GM19452 (cell line): ENCODE measurements at regions not wholly inside any gene's neighbourhood (a gene's known extent, or its start where the extent isn't known, plus 50 kb on each side); places are given as distances from the start of the nearest gene placed in this dataset.

Experiments
- ATAC-seq: cut with Tn5 transposase; IDR thresholded peaks from one replicate; pipeline ENCODE4 v1.9.1; 2021; ENCODE audit not compliant: unreplicated experiment

DNA sequence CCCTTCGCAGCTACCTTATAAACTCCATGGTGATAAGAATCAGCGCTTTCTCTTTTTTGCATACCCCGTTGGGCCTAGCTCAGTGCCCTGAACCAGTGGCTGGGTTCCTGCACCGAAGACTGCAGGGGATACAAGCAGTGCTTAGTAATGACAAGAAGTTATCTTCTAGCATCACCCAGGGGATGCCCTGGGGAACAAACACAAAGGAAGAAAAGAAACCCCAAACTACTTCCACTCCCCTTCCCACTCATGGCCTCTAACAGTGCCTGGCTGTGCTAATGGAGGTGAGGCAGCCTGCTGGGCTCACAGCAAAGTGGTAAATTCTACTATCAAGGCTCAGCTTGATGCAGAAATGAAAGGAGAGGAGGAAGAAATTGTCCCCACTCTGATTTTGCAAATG is 314.7 kb downstream of the TXNL1 start:
- no peak for ATAC-seq

DNA sequence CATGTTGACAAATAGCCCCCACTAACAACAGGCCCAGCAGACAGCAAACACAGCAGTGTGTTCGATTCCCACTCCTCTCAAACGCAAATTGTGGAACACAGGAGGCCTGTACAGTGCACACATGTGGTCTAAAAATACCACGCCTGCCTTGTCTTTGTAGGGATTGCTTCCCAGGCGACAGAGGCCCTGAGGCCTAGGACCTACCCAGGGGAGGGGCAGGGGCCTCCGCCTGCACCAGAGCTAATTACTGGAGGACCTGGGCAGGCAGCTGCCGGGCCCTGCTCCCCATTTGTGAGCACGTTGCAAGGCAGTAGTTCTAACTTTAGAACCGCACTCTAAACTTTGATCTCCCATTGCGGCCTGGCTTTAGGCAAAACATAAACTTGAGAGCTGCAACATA is 316.0 kb downstream of the TXNL1 start:
- no peak for ATAC-seq

DNA sequence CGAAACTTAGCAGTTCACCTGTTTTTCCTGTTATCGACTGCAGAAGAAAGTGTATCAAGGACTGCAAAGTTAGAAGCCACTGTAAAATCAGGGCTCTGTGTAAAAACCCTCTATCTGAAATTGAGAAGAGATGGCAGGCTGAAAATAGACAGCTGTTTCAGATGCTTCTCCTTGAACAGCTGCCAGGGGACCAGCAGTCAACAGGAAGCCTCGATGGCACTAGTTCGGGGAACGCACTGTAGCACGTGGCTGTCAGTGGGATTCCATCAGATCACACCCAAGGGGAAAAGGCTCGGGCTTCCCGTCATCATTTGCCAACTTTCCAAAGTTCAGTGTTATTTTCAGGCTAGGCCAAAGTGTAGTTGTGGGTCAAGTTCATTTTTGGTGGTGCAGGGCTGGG is 316.9 kb downstream of the TXNL1 start:
- no peak for ATAC-seq

DNA sequence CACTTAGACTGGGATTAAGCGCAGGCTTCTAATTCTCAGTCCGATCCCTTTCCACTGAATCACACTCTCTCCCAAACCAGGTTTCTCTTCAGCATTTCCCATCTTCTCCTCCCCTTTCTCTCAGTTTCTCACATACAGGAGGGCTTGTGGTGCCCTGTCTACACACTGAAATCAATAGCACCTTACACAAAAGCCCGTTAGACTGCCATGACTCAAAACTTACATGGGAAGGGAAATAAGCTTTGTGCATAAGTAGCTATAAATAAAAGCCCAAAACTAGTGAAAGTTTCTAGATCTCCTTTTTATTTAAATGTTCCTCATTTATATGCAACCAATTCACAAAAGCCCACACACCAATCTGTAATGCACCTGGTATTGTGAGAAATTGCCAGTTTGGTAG is 318.4 kb downstream of the TXNL1 start:
- ATAC-seq: no peak

DNA sequence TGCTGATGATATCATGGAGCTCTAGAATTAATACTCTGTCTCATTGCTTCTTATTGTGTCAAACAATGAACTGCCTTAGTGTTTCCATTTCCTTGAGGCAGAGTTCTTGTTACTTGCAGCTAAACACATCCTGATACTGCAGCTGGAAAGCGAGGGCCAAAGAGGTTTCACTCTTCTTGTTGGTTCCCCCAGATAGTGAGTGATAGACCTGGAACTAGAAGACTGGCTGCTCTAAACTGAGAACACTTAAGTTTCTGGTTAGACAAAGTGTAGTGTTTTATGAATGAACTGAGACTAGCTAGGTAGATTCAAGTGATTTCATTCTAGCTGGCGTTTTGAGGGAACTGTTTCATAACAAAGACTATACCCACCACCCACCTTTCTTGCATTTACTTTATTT is 321.7 kb downstream of the TXNL1 start:
- ATAC-seq: no peak

DNA sequence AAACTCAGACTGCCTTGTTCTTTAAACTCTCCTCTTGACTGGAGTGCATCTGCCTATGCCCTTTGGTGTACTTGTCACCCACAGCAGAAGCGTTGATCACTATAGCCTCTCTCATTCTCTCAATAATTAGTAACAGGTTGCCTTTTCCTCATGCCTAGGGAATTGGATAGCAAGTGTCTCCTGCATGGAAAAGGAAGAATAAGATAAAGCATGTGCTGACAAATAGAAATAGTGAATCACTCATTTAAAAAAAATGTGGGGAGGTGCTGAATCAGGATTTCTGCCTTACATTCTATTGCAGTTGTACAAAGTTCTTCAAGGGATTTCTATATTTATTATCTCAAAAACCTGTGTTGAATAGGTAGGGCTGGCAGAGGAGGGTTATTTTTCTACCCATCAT is 323.0 kb downstream of the TXNL1 start:
- no peak for ATAC-seq

DNA sequence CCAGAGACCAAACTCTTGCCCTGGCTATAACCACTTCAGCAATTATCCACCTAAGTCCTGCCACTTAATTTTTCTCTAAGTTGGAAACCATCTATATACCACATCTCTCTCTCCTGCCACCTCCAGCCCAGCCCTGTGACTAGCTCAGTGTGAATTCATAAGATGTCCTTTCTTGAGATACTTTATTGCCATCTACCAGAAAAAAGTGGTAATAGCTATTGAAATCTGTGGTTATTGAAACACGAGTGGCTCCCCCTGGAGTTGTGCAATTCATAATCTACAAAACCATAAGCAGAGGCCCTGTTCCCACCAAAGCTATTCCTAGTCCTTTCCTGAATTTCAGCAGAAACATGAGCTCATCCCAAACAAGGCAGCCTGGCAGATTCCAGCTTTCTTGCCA is 324.0 kb downstream of the TXNL1 start:
- ATAC-seq: no peak

DNA sequence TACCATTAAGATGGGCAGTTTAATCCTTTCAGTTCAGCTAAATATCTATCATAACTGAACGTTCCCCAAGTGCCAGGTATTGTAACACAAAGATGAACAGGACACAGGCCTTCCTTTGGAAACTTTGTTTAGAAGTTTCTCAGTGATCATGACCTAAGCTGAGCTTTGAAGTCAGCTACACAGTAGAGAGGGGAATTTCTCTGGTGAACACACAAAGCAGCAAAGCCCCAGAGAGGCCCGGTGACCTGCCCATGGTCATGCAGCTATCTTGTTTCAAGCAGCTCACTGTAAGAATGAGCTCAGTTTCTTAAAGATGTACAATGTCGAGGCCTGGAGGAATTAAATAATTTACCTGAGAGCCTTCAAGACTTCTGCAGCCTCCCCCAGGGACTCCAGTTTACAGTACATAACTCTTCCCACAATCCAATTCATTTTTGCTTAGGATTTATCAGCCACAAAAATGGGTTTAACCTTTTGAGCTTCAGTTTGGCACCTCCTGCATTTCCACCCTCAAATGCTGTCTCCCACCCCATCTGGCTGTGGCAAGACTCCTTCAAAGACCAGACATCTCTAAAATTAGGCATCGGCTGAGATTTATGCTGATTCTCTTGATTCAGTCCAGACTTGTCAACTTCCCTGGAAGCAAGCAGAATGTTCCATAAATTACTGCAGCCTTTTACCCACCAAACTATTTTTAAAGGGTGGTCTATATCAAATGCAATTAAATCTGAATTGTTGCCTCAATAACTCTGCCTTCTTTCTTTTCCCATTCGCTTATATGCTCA is 325.6 kb downstream of the TXNL1 start:
- no peak for ATAC-seq

DNA sequence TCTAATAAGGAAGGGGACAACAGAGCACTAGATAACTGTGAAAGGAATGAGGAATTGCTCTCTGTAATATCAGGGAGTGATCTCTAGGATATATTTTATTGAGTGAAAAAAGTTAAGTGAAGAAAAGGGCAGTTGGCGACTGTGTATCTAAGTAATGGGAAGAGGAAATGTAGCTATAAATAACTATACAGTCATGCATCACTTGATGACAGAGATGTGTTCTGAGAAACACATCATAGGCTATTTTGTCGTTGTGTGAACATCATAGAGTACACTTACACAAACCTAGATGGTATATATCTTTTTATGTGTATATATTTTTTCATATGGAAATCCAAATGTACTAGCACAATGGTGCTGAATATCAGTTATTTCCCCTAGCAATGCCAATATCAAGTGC is 329.3 kb downstream of the TXNL1 start:
- ATAC-seq: no peak

DNA sequence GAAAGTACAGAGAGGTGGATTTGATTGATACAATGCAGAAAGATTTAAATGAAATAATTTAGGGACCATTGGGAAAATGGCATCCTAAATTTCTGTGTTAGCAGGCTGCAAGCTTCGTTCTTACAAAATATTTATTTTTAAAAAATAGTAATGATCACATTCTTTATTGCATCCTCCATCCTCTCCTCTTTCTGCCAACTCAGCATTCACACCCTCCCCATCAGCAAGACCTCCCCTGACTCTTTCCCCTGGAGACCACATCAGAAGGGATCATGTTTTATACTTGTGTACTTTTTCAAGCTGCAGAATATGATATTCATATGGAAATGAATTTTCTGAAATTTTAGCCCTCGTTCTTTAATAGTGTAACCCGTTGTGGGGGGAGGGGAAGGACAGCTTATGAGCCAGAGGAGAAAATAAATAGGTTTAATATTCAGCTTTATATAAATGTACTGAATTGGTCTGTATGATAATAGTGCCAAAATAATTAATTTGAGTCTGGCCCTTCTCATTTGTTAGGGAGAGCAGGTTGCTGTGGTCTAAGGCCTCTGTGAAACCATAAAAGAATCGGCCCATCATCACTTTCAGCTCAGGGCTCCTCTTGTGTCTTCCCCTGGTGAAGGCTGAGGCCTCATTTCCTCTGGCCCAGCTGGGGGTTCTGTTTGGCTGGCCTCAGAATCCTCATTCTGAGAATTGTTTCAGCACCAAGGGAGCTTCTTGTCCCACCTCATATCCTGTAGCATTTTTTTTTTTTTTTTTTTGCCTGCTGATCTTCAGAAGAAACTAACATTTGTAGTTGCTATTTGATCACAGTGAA is 330.8 kb downstream of the TXNL1 start:
- no peak for ATAC-seq

DNA sequence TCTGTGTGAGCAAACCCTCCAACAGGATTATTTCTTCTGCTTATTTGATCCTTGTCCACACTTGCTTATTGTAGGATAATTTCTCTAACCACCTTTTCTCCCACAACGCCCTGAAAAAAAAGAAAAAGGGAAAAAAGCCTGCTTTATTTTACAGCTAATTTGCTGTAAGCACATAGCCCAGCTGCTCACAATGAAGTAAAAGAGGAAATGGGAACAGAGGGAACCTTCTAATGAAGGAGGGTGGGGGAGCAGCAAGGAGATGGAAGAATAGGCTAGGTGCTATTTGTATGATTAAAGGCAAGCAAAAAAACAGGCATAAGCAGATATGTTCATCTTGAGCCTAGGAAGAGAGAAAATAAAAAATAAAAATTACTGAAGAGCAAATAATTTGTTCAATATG is 331.6 kb downstream of the TXNL1 start:
- no peak for ATAC-seq

DNA sequence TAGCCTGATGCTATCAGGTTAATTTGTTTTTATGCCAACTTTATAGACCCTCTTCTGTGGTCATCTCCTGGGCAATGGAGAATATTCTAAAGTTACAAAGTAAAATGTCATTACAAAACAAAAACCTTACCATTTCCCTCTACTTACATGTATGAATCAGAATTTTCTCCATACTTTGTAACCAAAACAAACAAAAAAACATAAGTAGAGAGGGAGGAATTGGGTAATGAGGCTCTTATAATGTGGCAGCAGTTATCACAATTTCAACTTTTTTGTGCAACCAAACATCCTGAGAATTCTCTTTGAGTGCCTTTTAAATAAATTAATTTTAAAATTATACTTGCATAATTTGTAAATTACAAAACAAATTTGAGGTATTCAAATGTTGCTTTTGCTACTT is 332.8 kb downstream of the TXNL1 start:
- no peak for ATAC-seq

DNA sequence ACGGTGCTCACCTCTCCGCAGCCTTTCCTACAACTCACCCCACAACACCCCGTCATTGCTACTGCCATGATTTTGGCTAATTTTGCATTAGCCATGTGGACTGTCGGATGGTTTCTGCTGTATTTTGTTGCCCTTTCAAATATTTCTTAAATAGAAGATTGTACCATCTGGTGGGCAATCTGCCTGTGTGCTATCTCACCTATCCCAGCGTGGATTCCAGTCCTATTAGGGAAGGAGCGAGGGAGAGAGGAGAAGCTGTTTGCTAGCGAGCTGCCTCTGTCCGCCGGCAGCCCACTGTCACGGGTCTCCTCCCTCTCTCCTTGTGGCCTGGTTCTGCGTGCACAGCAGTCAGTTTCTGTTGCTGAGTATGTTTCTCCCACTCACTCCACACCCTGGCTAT is 336.2 kb downstream of the TXNL1 start:
- no peak for ATAC-seq

DNA sequence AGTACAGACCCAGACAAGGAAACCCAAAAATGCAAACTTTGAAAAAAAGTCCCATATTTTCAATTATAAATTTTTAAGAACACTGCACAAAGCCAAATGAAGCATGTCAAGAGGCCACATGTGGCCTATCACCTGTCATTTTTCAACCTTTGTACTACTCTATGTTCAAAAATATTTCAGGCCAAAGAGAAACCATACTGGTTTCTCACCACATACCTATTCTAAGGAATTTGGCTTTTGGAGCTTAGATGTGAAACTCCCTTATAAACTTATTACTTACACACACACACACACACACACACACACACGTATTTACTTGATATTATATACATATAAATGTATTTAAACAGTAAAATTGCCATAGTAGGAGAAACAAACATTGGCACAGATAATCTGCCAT is 338.7 kb downstream of the TXNL1 start:
- ATAC-seq: no peak

DNA sequence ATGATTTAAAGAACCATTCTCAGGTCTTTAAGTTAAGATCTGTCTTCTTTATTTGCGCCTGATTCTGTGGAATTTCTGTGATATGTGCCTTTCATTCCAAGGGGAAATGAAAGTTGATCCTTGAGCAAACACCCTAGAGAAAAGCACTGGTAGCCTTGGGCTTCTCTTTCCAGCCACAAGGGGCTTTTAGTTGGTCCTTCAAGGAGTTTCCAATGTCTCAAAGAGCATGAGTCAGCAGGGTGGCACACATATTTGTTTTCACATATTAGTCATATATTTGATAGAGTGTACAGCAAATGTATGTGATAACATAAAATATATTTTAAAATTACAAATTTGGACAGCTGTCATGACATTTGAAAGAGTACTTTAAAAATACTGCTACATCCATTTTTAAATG is 339.5 kb downstream of the TXNL1 start:
- ATAC-seq: no peak

DNA sequence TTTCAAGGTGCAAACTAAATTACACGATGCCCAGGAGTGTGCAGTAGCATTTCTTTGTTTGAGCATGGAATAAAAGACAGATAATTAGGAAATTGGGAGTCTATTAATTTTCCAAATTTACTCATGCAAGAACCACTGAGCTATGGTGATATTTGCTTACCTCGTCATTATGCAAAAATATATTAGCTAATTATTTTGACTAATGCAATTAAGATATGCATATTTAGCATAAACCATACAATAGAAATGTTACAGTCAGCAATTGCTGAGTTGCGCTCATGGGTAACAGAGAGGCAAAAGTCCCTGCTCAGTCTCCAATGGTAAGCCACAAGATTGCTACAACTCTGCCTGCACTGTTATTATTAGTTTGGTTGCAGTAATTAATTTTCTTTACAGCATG is 342.0 kb downstream of the TXNL1 start:
- no peak for ATAC-seq

DNA sequence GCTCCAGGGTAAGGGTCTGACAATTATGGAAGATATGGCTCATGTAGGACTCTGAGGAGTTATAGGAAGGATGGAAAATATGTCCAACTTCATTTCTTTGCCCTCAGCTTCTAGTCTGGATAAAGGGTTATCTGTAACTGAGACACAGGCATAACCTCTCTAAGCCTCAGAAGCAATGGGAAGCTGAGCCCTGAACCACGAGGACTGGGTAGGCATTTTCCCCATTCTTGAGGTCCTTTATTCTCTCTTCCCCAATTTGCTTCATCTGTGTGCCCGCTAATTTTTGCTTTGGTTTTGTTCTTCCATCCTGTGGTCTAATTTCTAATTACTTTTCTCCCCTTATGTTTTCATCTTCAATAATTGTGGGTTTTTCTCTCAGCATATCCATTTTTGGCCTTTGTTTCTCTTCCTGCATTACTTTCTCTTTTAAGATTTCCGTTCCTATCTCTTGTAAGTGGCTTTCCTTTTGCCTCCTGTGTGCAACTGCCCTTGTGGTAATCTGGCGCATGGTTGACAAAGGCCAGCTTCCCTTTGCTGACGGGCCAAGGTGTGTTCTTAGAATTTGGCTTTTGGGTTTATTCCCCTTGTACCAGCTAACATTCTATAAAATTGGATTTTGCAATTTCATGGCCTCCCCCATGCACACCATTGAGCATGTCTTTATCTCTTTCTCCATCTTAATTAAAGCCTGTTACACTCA is 343.8 kb downstream of the TXNL1 start:
- ATAC-seq: no peak

DNA sequence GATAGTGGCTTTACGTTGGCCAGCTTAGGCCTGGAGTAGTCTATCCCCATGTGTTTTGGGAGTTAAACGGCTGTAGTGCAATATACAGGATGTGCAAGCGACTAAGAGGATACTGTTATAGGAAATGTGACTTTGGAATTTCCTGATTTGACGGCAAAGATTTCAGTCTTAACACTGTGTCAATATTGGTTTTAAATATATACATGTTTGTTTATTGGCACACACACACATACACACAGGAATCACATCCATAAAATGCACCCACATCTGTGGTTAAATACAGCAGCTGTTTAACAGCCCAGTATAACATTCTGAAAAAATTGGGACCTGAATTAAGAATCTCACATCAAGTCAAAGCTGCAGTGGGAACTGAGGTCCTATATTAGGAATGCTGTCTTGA is 347.1 kb downstream of the TXNL1 start:
- no peak for ATAC-seq

DNA sequence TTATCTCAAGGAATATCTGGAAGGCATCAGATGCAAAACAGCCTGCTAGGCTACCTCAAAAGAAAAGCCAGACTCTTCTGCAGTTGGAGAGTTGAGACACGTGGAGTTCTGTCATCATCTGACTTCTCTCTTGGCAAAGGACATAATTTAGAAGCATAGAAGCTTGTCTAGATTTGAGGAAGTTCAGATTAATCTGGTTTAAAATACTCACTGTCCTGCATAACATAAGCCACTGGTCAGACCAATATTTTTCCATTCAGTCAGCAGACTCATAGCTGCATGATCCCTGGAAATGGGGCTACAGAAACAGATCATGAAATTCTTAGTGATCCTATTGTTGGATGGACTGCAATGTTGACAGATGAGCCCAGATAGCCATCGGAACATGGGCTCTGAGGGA is 349.0 kb downstream of the TXNL1 start:
- no peak for ATAC-seq

DNA sequence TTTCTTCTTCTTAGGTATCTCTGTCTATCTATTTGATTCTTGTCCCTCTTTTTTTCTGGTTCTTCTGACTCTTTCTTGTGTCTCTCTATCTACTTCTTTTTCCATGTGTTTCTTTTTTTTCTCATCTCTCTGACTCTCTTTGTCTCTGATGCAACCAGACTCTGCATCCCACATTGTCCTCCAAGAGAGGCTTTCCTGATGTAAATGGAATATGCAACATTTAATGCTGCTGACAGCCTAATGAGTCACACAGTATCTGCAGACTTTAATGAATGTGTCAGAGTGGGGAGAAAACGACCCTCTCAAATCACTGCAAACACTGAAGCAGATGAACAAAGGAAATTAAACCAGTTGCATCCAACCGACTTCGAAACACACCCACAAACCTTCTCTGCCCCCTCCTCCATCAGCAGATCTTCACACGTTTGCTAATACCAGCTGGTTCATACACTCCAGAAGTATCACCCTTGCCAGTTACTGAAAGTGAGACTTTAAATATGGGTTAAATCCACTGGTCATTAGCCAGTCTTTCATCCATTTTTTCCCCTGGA is 351.5 kb downstream of the TXNL1 start:
- ATAC-seq: no peak

DNA sequence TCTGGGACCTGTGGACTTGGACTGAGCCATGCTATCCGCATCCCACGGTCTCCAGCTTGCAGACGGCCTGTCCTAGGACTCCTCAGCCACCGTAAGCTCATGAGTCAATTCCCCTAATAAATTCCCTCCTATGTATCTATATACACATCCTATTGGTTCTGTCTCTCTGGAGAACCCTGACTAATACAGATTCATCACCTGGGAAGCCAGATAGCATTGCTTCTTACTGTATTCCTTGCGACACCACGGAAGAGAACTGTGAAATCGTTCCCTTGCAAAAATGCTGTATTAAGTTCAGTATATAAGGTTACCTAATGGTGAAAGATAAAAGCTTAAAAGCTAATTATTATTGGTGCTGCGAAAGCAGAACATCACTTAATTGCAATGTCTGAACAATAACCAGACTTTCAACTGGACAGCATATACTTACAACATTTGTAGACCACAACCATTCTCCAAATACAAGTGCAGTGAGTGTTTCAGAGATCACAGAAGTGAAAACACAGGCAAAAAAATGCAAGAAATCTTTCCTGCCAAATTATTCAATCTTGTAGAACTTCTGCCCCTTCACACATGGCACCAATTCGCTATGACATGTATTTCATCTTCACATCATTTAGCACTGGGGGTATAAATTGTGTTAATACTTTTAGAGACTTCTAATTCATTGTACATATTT is 352.9 kb downstream of the TXNL1 start:
- no peak for ATAC-seq
